Neural cell (in vitro differentiated cells): ENCODE measurements at regions not wholly inside any gene's neighbourhood (a gene's known extent, or its start where the extent isn't known, plus 50 kb on each side); places are given as distances from the start of the nearest gene placed in this dataset.

Experiments
- H2AFZ ChIP-seq: fragments of 200-600, 300-800 bp; sonication (generic), shearing (Covaris generic); 2 replicates; pipeline ENCODE4 v1.6.0; 2014; ENCODE audit warnings: low read depth, mild to moderate bottlenecking, antibody characterized with exemption, low read length, moderate library complexity
- H3F3A ChIP-seq: fragments of 200-600 bp; shearing (Covaris generic); 2 replicates; pipeline ENCODE4 v1.6.1; 2016; ENCODE audit warnings: mild to moderate bottlenecking, moderate library complexity, mixed read lengths, antibody characterized with exemption, low read length; ENCODE audit not compliant: insufficient read depth, poor library complexity, severe bottlenecking
- H3K27ac ChIP-seq: fragments of 200-600, 300-800 bp; sonication (generic), shearing (Covaris generic); 2 replicates; pipeline ENCODE4 v1.5.1; 2014; ENCODE audit warnings: mild to moderate bottlenecking, low read length, moderate library complexity
- H3K27me3 ChIP-seq: fragments of 300-800, 200-600 bp; sonication (generic), shearing (Covaris generic); 2 replicates; pipeline ENCODE4 v1.6.0; 2014; ENCODE audit warnings: mild to moderate bottlenecking, low read depth, low read length, moderate library complexity; ENCODE audit not compliant: insufficient read depth
- H3K36me3 ChIP-seq: fragments of 300-800, 200-600 bp; sonication (generic), shearing (Covaris generic); 2 replicates; pipeline ENCODE4 v1.5.1; 2014; ENCODE audit warnings: mild to moderate bottlenecking, antibody characterized with exemption, low read length, moderate library complexity; ENCODE audit not compliant: insufficient read depth
- H3K4me2 ChIP-seq: fragments of 300-800, 200-600 bp; sonication (generic), shearing (Covaris generic); 2 replicates; pipeline ENCODE4 v1.6.0; 2014; ENCODE audit warnings: mild to moderate bottlenecking, low read length
- H3K4me3 ChIP-seq: fragments of 300-800, 200-600 bp; sonication (generic), shearing (Covaris generic); 2 replicates; pipeline ENCODE4 v1.5.1; 2014; ENCODE audit warnings: mild to moderate bottlenecking, low read length, moderate library complexity
- H3K79me2 ChIP-seq: fragments of 200-600 bp; shearing (Covaris generic); replicated peaks from 2 replicates; pipeline ENCODE4 v1.6.0; 2014; ENCODE audit warnings: mild to moderate bottlenecking, low read length, moderate library complexity; ENCODE audit not compliant: insufficient read depth
- H3K9ac ChIP-seq: fragments of 300-800, 200-600 bp; sonication (generic), shearing (Covaris generic); 2 replicates; pipeline ENCODE4 v1.6.1; 2016; ENCODE audit warnings: mild to moderate bottlenecking, low read length, mixed read lengths
- H3K9me2 ChIP-seq: fragments of 200-600 bp; shearing (Covaris generic); 2 replicates; pipeline ENCODE4 v1.6.1; 2016; ENCODE audit warnings: mild to moderate bottlenecking, low read length, mixed read lengths; ENCODE audit not compliant: insufficient read depth
- H3K9me3 ChIP-seq: fragments of 200-600, 300-800 bp; sonication (generic), shearing (Covaris generic); 2 replicates; pipeline ENCODE4 v1.6.1; 2016; ENCODE audit warnings: mild to moderate bottlenecking, mixed run types, low read length, moderate library complexity, mixed read lengths
- H4K20me1 ChIP-seq: fragments of 200-600 bp; shearing (Covaris generic); 2 replicates; pipeline ENCODE4 v1.6.1; 2016; ENCODE audit warnings: mild to moderate bottlenecking, mixed run types; ENCODE audit not compliant: insufficient read depth
- CTCF ChIP-seq: fragments of 450-650 bp; IDR thresholded peaks from 2 replicates; pipeline ENCODE4 v1.5.1; 2014; ENCODE audit warnings: antibody characterized with exemption, mild to moderate bottlenecking, moderate library complexity; ENCODE audit not compliant: poor library complexity, severe bottlenecking
- EP300 ChIP-seq: fragments of 450-650 bp; conservative IDR thresholded peaks from 2 replicates; pipeline ENCODE4 v1.6.1; 2014; ENCODE audit warnings: antibody characterized with exemption, mild to moderate bottlenecking, moderate library complexity; ENCODE audit not compliant: poor library complexity, severe bottlenecking
- EZH2 ChIP-seq: fragments of 200-600, 300-800 bp; shearing (Covaris generic), sonication (generic); IDR thresholded peaks from 2 replicates; pipeline ENCODE4 v1.6.1; 2014; ENCODE audit warnings: antibody characterized with exemption, low read length, borderline replicate concordance, mild to moderate bottlenecking; ENCODE audit not compliant: insufficient read depth, poor library complexity, severe bottlenecking
- MXI1 ChIP-seq: fragments of 450-650 bp; conservative IDR thresholded peaks from 2 replicates; pipeline ENCODE4 v1.6.1; 2014; ENCODE audit warnings: antibody characterized with exemption, mild to moderate bottlenecking; ENCODE audit not compliant: poor library complexity, severe bottlenecking
- POLR2AphosphoS5 ChIP-seq: IDR thresholded peaks from 2 replicates; pipeline ENCODE4 v1.6.1; 2012
- RAD21 ChIP-seq: fragments of 450-650 bp; conservative IDR thresholded peaks from 2 replicates; pipeline ENCODE4 v1.6.1; 2014; ENCODE audit warnings: antibody characterized with exemption, mild to moderate bottlenecking, moderate library complexity
- REST ChIP-seq: IDR thresholded peaks from 2 replicates; pipeline ENCODE4 v1.6.1; 2012; ENCODE audit warnings: borderline replicate concordance
- SMC3 ChIP-seq: fragments of 450-650 bp; conservative IDR thresholded peaks from 2 replicates; pipeline ENCODE4 v1.6.1; 2014; ENCODE audit warnings: antibody characterized with exemption, mild to moderate bottlenecking, moderate library complexity; ENCODE audit not compliant: poor library complexity
- TAF1 ChIP-seq: IDR thresholded peaks from 2 replicates; pipeline ENCODE4 v1.6.1; 2012; ENCODE audit warnings: low read depth

GRCh38 chr4:189136462-189136861 is 804.2 kb upstream of the FRG1 start:
- no peak overlapping the region for H3K4me2 ChIP-seq
- H4K20me1 ChIP-seq = no peaks in the 10 kb centered on the region
- no peak overlapping the region for H3K9ac ChIP-seq
- no peaks in the 10 kb centered on the region for H3K27me3 ChIP-seq
- no peaks in the 10 kb centered on the region for H3K9me2 ChIP-seq
- no peaks in the 10 kb centered on the region for H3K9me3 ChIP-seq
- H3K36me3 ChIP-seq = no peaks in the 10 kb centered on the region
- H3F3A ChIP-seq = no peaks in the 10 kb centered on the region
- H3K79me2 ChIP-seq = no peaks in the 10 kb centered on the region
- TF ChIP-seq POLR2AphosphoS5 (no peak), EP300 (no peak), EZH2 (no peak), TAF1 (no peak), CTCF (no peak), MXI1 (no peak)
- no peak overlapping the region for H2AFZ ChIP-seq
- no peak overlapping the region for H3K27ac ChIP-seq
- H3K4me3 ChIP-seq = no peak overlapping the region

GRCh38 chr4:189143263-189143952 is 797.3 kb upstream of the FRG1 start:
- Histone ChIP-seq H3K9me3 (no peaks in the 10 kb centered on the region), H3K9ac (no peak overlapping the region), H2AFZ (no peak overlapping the region), H3K9me2 (no peaks in the 10 kb centered on the region), H3K4me3 (no peak overlapping the region), H3K27me3 (no peaks in the 10 kb centered on the region), H3K36me3 (no peaks in the 10 kb centered on the region), H3F3A (no peaks in the 10 kb centered on the region), H3K4me2 (no peak overlapping the region), H3K79me2 (no peaks in the 10 kb centered on the region), H3K27ac (no peak overlapping the region), H4K20me1 (no peaks in the 10 kb centered on the region)
- TF ChIP-seq TAF1 = no peak
- no peak for TF ChIP-seq SMC3
- TF ChIP-seq CTCF = no peak
- no peak for TF ChIP-seq MXI1
- no peak for TF ChIP-seq EP300
- no peak for TF ChIP-seq RAD21
- no peak for TF ChIP-seq EZH2
- TF ChIP-seq POLR2AphosphoS5 = no peak
- no peak for TF ChIP-seq REST
